Mucosa of stomach (tissue), 1 donor: ENCODE measurements at regions not wholly inside any gene's neighbourhood (a gene's known extent, or its start where the extent isn't known, plus 50 kb on each side); places are given as distances from the start of the nearest gene placed in this dataset.

Experiments
- H3K27me3 ChIP-seq: one replicate; pipeline ENCODE4 v1.7.0; 2013; ENCODE audit warnings: mild to moderate bottlenecking, low read length; ENCODE audit not compliant: control insufficient read depth, insufficient read depth
- H3K36me3 ChIP-seq: one replicate; pipeline ENCODE4 v1.7.0; 2013; ENCODE audit warnings: low read length; ENCODE audit not compliant: control insufficient read depth, insufficient read depth
- H3K4me1 ChIP-seq: one replicate; pipeline ENCODE4 v1.7.0; 2013; ENCODE audit warnings: mild to moderate bottlenecking, low read length; ENCODE audit not compliant: control insufficient read depth, insufficient read depth
- H3K4me3 ChIP-seq: one replicate; pipeline ENCODE4 v1.7.0; 2013; ENCODE audit warnings: low read length
- H3K9ac ChIP-seq: one replicate; pipeline ENCODE4 v1.7.0; 2013; ENCODE audit warnings: mild to moderate bottlenecking, low read length, moderate library complexity
- H3K9me3 ChIP-seq: one replicate; pipeline ENCODE4 v1.7.0; 2013; ENCODE audit warnings: mild to moderate bottlenecking, low read length, moderate library complexity; ENCODE audit not compliant: control insufficient read depth
- donor health status: Pancreatic carcinoma.

DNA sequence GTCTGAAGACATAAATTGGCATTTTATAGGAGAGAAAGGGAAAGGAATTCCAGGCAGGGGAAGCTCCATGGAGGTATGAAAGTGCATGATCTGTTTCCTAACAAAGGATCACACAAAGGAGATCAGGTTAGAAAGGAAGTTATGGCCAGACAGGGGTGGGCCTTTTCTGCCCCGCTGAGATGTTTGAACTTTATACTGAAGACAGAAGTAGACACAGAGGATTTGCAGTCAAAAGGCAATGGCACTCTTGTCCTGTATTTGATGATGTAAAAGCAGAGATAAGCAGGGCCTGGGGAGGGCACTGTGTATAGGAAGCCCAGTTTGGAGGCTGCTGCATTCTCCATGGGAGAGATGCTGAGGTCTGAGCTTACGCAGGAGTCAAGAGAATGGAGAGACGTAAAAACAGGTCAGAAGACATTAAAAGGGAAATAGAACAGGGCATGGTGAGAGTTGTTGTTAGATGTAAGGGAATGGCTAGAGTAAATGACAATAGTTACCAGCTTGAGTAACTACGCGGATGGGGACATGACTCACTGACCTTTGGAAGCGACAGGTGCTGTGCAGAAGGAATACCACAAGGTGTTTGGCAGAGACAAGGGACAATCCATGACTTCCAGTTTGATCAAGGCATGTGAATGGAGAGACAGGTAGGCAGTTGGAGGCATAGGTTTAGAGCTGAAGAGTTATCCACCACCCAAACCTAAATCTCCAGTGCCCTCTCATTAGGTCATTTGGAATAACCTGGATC, 190.6 kb upstream of the SASH1 start:
- Histone ChIP-seq H3K36me3 (no peaks in the 10 kb centered on the region), H3K4me1 (no peaks in the 10 kb centered on the region), H3K27me3 (peaks cover 2% of the 10 kb centered on the region)

DNA sequence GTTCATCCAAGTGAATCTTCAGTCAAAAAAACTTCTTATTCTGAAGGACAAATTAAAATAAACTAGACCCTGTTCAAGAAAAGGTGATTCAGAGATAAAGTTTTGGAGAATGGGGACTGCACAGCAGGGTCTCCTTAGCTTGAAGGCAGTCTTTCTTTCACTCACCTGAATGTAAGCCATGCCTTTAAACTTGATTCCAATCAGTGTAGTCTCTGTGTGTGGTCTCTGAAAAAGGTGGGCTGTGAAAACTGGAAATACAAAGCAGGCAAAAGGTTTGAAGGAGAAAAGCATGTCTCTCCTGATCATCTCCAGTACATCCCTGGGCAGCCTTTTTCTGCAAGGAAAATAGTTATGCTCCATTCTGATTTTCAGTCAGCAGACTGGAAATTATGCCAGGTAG, 188.0 kb upstream of the SASH1 start:
- Histone ChIP-seq H3K9me3 (no peaks in the 10 kb centered on the region), H3K27me3 (peaks cover 2% of the 10 kb centered on the region), H3K4me1 (no peaks in the 10 kb centered on the region), H3K4me3 (no peak overlapping the region), H3K9ac (no peak overlapping the region), H3K36me3 (no peaks in the 10 kb centered on the region)

More for the DNA sequence above, 190.6 kb upstream of the SASH1 start:
- H3K4me3 ChIP-seq, result no peak overlapping the region
- H3K9ac ChIP-seq, result no peak overlapping the region
- no peaks in the 10 kb centered on the region for H3K9me3 ChIP-seq

DNA sequence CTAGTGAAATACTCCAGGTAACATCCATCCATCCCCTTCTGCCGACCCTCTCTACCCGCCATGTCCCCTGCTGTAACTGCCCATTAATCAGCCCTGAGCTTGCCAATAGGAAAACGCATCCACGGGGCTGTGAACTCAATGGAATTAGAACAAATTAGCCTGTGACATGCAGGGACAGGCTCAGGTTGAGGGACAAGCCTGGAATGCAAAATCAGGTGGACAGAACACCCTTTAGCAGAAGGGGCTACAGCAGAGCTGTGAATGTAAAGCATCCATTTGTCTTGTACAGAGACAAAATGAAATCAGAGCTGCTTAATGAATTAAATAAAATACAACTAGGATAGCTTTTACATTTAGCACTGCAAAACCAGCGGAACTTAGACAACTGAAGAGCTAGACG, 187.3 kb upstream of the SASH1 start:
- H3K9ac ChIP-seq, result no peak overlapping the region
- peaks cover 2% of the 10 kb centered on the region for H3K27me3 ChIP-seq
- H3K4me1 ChIP-seq, result no peaks in the 10 kb centered on the region
- H3K36me3 ChIP-seq, result no peaks in the 10 kb centered on the region
- no peak overlapping the region for H3K4me3 ChIP-seq
- no peaks in the 10 kb centered on the region for H3K9me3 ChIP-seq

DNA sequence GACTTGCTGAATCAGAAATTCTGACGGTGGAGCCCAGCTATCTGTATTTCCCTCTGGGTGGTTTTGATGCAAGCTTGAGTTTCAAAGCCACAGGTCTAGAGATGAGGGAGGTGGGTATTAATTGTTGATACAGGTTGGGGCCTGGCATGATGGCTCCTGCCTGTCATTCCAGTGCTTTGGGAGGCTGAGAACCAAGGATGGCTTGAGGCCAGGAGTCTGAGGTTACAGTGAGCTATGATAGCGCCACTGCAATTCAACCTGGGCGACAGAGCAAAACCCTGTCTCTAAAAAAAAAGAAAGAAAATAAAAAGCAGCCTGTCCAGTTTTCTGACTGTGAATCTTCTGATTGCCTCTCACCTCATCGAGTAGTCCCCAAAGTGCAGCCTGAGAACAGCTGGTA, 184.8 kb upstream of the SASH1 start:
- Histone ChIP-seq H3K27me3 (peaks cover 2% of the 10 kb centered on the region), H3K4me1 (no peaks in the 10 kb centered on the region), H3K9me3 (no peaks in the 10 kb centered on the region), H3K4me3 (no peak overlapping the region), H3K36me3 (no peaks in the 10 kb centered on the region), H3K9ac (no peak overlapping the region)

DNA sequence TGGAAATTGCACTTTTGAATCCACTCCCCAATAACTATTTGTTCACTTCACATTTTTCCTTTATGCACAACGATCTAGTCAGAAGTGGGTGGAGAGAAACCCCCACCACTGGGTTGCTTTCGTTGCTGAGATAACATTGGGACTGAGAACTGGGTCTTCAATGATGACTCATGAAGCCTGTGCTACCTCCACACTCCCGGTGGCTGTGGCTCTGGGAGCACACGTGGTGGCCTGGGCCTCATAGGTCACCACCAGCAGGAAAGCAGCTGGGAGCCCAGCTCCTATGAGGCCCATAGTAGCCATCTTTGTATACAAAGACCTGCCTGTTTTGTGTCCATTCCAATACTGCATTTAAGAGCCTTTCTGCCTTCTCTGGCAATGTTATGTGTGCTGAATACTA, 178.0 kb upstream of the SASH1 start:
- no peak overlapping the region for H3K9ac ChIP-seq
- H3K27me3 ChIP-seq, result no peaks in the 10 kb centered on the region
- no peaks in the 10 kb centered on the region for H3K36me3 ChIP-seq
- H3K4me3 ChIP-seq, result no peak overlapping the region
- H3K4me1 ChIP-seq, result no peaks in the 10 kb centered on the region
- no peaks in the 10 kb centered on the region for H3K9me3 ChIP-seq

DNA sequence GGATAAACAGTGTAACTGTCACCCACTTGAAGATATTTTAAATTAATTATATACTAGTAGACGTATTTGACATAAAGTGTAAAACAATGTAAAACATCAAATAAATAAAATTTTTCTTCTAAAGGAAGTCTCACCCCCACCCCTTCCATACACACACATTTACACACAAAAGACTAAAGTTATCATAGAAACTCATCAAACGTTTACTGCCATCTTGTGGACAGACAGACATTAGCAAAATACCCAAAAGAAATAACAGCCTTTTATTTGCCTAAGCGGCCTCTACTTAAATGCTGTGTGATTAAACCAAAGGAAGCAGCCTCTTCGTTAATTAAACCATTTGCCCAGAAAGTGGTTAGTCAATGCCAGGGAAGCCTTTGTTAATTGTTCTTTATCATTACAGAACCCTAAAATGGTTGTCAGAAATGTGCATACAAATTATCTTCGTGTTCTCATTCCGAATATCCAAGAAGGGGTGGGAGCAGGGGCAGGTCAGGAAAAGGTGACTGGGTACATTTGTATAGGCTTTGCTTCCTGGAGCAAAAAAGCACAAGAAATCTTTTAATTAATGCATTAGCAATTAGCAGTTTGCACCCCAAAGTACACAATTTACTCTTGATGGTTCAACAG, 176.2 kb upstream of the SASH1 start:
- Histone ChIP-seq H3K4me3 (no peak overlapping the region), H3K9me3 (no peaks in the 10 kb centered on the region), H3K27me3 (no peaks in the 10 kb centered on the region), H3K36me3 (no peaks in the 10 kb centered on the region), H3K9ac (no peak overlapping the region), H3K4me1 (no peaks in the 10 kb centered on the region)

DNA sequence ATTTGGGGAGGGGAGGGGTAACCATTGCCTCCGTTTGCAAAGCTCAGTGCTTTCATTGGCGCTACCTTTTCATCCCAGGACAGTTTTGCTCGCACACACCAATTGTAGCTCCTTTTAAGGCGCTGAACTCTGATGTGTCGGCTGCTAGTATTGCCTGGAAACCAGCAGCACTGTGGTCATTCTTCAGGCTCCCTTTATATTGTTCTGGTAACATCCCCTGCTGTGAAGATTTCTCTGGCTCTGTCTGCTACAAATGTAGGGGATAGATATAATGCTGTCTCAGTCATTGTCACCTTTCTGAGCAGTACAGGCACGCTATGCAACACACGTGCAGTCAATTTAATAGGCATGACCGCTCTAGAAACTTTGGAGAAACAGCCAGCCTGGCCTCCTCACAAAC, 172.9 kb upstream of the SASH1 start:
- no peaks in the 10 kb centered on the region for H3K36me3 ChIP-seq
- H3K4me3 ChIP-seq, result no peak overlapping the region
- H3K9ac ChIP-seq, result no peak overlapping the region
- H3K4me1 ChIP-seq, result no peaks in the 10 kb centered on the region
- H3K9me3 ChIP-seq, result no peaks in the 10 kb centered on the region
- no peaks in the 10 kb centered on the region for H3K27me3 ChIP-seq

DNA sequence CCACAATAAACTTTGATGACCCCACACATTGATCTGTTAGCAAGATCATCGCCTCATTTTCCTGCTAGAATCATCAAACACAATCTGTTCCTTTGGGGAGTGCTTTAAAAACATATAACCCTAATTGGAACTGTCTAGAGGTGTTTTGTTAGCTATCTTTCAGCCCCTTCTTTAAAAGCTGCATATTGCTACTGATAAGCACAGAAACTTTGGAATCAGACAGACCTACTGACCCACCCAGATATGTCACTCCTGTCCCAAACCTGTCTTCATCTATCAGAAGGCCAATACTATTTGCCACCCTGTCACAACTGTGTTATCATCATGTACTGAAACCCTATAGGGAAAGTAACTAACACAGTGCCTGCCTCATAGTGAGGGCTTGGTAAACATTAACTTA, 172.4 kb upstream of the SASH1 start:
- no peak overlapping the region for H3K4me3 ChIP-seq
- no peaks in the 10 kb centered on the region for H3K4me1 ChIP-seq
- no peaks in the 10 kb centered on the region for H3K27me3 ChIP-seq
- no peaks in the 10 kb centered on the region for H3K36me3 ChIP-seq
- H3K9ac ChIP-seq, result no peak overlapping the region
- H3K9me3 ChIP-seq, result no peaks in the 10 kb centered on the region

DNA sequence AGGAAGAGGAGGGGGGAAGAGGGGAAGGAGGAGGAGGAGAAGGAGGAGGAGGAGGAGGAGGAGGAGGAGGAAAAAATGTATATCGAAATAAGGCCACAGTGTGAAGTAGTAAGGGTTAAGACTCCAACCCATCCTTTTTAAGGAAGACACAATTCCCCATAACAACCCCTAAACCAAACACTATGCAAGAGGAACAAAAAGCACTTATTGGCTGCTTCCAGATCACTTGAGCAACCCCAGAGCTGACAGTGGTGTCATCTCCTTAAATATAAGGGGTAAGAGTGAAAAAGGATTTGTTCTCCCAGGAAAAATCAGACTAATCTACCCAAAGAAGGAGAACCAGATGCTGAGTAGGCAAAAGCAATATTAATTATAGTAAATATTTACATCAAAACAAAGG, 169.1 kb upstream of the SASH1 start:
- Histone ChIP-seq H3K27me3 (no peaks in the 10 kb centered on the region), H3K9ac (no peak overlapping the region), H3K4me3 (no peak overlapping the region), H3K9me3 (no peaks in the 10 kb centered on the region), H3K36me3 (no peaks in the 10 kb centered on the region), H3K4me1 (no peaks in the 10 kb centered on the region)

DNA sequence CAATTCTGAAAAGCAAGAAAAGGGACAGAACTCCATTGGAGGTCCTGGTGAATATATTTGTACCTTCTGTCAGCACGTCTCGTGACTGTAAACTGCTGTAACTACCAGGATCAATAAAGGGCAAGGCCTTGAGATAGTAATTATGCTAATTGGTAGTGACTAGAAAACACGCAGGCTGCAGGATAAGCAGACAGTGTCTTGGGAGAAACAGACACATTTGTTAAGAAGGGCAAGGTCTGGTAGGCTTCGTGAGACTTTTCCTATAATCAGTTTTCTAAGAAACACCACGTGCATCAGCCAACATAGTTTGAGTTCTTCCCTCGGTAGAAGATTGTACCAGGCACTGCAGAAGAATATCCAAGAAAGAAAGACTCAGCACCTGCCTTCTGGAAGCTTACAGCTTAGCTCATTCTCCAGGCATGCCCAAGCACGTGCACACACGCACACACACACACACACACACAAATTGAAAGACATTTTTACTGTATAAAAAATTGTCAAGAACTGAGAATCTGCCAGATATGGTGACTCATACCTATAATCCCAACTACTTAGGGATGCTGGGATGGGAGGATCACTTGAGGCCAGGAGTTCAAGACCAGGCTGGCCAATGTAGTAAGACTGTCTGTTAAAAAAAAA, 167.0 kb upstream of the SASH1 start:
- Histone ChIP-seq H3K4me3 (no peak overlapping the region), H3K9ac (no peak overlapping the region), H3K27me3 (no peaks in the 10 kb centered on the region), H3K36me3 (no peaks in the 10 kb centered on the region), H3K4me1 (no peaks in the 10 kb centered on the region), H3K9me3 (no peaks in the 10 kb centered on the region)

DNA sequence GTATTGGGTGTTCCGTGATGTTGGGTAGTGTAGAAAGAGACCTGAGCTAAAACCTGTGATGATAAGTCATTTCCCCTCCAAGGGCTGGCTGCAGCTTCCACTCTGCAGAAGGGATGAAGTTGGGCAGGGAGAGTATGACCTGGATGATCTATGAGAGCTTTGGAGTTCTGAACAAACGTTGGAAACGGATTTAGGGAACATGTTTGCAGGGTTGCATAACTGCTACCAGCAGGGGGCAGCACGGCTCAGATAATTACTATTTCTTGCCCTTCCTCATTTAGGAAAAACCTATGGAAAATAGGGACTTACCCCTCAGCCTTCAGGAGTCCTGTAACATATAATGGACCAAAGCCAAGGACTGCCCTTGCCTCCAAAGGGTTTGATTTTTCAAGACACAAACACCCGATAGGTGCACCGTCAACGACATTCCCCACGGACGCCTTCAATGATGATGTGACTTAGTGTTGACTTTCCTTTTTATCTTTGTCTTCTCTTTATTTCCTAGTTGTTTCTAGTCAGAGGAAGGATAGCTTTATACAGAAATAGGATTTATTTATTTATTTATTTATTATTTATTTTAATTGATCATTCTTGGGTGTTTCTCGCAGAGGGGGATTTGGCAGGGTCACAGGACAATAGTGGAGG, 164.9 kb upstream of the SASH1 start:
- H3K36me3 ChIP-seq, result no peaks in the 10 kb centered on the region
- no peak overlapping the region for H3K4me3 ChIP-seq
- H3K27me3 ChIP-seq, result no peaks in the 10 kb centered on the region
- H3K4me1 ChIP-seq, result no peaks in the 10 kb centered on the region
- no peaks in the 10 kb centered on the region for H3K9me3 ChIP-seq
- no peak overlapping the region for H3K9ac ChIP-seq

DNA sequence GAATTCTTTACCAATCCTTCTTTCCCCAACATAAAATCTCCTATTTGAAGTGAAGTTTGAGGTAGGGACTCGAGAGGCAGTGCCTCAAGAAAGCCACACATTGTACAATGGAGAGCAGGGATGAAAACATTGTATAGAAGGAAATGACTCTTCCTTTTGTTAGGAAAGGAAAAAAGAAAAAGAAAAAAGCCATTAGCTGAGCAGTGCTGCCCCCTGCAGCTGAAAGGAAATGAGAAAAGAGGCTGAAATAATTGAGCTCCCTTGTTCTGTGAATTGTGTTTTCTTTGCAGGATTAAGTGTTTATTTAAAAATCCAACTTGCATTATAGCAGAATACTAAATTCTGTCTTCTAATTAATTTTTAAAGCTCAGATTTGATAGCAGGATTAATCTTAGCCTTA, 162.9 kb upstream of the SASH1 start:
- H3K27me3 ChIP-seq, result no peaks in the 10 kb centered on the region
- H3K4me1 ChIP-seq, result no peaks in the 10 kb centered on the region
- no peak overlapping the region for H3K4me3 ChIP-seq
- no peak overlapping the region for H3K9ac ChIP-seq
- no peaks in the 10 kb centered on the region for H3K36me3 ChIP-seq
- no peaks in the 10 kb centered on the region for H3K9me3 ChIP-seq
